Fibroblast of pulmonary artery (primary cell): ENCODE measurements at regions not wholly inside any gene's neighbourhood (a gene's known extent, or its start where the extent isn't known, plus 50 kb on each side); places are given as distances from the start of the nearest gene placed in this dataset.

ENCODE experiments used
- DNase-seq: peaks from one replicate; pipeline ENCODE4 v3.0.0-alpha.2; 2010; ENCODE audit warnings: low read depth
- H3K4me3 ChIP-seq: replicated peaks from 2 replicates; pipeline ENCODE4 v1.5.1; 2011; ENCODE audit warnings: low read depth, mild to moderate bottlenecking, control low read depth, low read length, moderate library complexity
- TF ChIP-seq, protein P1 (sequence below): IDR thresholded peaks from 2 replicates; pipeline ENCODE4 v1.5.1; 2011; ENCODE audit warnings: mild to moderate bottlenecking, control low read depth, low read length, inconsistent platforms; ENCODE audit errors: missing control alignments

DNA sequence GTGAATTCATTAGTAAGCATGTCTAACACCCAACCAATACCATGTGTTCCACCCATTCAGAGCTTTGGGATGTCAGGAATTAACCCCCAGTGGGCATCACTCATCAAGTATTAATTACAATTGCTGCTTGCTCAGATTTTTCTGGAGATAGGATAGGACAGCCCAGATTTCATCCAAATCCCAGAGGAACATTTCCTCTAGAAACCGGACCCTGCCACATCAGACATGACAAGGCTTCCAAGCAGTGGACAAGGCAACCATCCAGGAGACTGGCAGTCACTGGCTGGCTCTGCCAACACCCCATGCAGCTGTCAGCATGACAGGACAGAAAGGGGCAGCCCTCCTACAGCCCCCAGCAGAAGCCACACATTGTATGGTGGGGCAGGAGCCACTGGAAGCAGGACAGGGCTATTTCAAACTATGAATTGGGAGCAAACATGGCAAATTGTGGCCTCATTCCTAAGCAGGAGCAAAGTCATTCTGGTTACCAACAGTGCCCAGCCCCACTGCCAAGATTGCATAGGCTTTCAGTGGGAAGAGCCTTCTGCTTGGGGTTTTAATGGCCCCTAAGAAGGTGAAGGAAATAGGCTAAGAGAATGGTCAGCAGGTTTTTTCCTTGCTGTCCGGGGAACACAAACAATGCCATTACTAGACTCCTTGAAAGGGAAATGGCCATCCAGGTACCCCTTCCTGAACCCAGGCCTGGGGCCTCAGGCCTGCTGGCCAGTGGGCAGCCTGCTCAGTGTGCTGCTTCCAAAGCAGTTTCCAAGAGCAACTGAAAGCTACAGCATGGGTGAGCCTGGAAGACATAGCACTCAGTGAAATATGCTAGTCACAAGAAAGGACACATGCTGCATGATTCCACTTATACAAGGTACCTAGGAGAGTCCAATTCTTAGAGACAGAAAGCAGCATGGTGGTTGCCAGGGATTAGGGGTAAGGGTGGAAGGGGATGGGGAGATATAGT, 294.7 kb upstream of the SLC30A5 start:
- no peak overlapping the region for H3K4me3 ChIP-seq
- DNase-seq: no peak
- TF ChIP-seq, protein P1, sequence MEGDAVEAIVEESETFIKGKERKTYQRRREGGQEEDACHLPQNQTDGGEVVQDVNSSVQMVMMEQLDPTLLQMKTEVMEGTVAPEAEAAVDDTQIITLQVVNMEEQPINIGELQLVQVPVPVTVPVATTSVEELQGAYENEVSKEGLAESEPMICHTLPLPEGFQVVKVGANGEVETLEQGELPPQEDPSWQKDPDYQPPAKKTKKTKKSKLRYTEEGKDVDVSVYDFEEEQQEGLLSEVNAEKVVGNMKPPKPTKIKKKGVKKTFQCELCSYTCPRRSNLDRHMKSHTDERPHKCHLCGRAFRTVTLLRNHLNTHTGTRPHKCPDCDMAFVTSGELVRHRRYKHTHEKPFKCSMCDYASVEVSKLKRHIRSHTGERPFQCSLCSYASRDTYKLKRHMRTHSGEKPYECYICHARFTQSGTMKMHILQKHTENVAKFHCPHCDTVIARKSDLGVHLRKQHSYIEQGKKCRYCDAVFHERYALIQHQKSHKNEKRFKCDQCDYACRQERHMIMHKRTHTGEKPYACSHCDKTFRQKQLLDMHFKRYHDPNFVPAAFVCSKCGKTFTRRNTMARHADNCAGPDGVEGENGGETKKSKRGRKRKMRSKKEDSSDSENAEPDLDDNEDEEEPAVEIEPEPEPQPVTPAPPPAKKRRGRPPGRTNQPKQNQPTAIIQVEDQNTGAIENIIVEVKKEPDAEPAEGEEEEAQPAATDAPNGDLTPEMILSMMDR: no peak

DNA sequence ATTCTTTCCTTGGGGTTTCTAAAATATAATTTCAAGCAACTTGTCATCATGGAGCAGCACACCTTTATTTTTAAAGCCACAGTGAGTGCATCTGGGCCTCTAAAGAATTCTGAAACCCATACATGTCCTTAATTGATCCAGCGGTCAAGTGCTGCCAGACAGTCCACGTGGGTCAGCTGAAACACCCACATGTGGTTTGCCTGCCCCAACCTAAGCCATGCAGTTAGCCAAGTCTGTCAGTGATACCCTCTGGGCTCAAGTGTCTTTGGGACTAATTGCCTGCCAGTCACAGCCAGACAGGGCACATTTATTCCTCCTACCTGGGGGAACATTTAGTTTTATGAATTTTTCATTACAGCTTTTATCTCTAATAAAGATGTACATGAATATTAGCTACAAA, 291.4 kb upstream of the SLC30A5 start:
- no peak for DNase-seq
- TF ChIP-seq, protein P1: no peak

DNA sequence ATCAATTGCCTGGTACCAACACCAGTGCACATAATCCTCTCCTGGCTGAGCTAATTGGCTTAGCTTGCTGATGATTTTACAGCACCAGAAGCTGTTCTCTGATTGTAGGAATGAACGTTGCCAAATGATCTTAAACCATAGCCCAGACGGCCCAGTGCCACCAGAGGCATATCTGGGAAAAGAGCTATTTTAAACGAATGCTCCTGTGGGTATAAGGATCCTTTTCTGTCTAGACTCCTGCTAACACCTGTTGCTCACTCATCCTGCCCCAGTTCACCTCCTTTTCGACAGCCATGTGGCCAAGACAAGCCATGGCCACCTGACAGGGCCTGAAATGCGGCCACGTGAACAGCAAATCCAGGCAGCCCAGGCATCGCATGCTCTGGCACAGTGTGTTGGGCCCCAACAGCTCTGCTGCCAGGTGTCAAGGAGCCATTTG, 289.9 kb upstream of the SLC30A5 start:
- H3K4me3 ChIP-seq: no peak overlapping the region
- DNase-seq: no peak
- TF ChIP-seq, protein P1: no peak

More for the DNA sequence above, 291.4 kb upstream of the SLC30A5 start:
- H3K4me3 ChIP-seq: no peak overlapping the region

DNA sequence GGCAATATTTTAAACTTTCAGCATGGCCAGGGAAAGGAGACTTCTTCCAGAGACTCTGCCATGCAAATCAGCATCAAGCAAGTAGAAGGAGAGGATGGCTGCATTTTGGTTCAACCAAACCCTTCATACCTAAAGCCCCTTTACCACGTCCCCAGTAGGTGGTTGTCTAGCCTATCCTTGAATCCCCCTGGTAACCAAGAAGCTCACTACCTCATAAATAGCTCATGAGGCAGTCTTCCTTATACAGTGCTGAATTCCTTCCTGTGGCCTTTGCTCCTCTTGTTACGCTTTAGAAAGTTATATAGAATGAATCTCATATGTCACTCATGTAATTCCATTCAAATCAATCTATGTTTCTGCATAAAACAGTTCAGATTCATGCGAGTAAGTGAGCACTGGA, 289.5 kb upstream of the SLC30A5 start:
- DNase-seq: no peak
- TF ChIP-seq, protein P1: no peak

DNA sequence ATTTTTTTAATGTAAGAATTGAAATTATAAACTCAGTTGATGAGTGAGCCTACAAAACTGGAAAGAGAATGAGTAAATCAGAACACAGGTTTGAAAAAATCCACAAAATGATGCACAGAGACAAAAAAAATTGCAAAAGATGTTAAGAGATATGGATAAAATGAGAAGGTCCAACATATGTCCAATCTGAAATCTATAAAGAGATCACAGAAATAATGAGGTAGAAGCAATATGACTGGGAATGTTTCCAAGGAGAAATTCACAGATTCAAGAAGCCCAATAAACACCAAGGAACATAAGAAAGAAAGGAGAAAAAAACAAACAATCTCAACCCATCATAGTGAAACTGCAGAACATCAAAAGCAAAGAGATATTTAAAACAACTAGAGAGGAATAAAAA, 288.4 kb upstream of the SLC30A5 start:
- no peak for DNase-seq
- no peak overlapping the region for H3K4me3 ChIP-seq
- TF ChIP-seq, protein P1: no peak

More for the DNA sequence above, 289.5 kb upstream of the SLC30A5 start:
- no peak overlapping the region for H3K4me3 ChIP-seq

DNA sequence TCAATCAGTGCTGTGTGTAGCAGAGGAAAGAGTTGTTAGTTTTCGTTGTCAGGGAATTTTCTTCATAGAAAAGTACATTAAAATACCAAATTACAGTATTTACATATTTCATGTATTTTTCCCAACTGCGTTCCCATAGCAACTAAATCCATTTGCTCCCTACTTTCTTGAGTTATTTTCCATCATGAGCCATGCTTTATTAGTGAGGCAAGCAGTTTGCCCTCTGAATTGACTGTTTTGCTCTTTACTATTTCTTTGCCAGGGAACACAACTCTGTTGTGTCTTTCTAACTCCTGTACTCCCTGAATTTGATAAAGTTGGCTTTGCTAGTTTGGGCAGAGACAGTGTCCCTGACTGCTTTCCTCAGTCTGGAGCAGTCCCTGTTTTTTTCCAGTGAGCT, 276.2 kb upstream of the SLC30A5 start:
- H3K4me3 ChIP-seq: no peak overlapping the region
- no peak for DNase-seq
- TF ChIP-seq, protein P1: no peak
